Left lobe of liver (tissue), 2 donors: ENCODE measurements at regions not wholly inside any gene's neighbourhood (a gene's known extent, or its start where the extent isn't known, plus 50 kb on each side); places are given as distances from the start of the nearest gene placed in this dataset.
"Not testable (repeated sequence)": the region's sequence is repeated elsewhere in the genome, so short reads cannot be mapped to it uniquely, and the experiment has no call there.

Source experiments
- ATAC-seq: fragments of 200-7000 bp; cut with Tn5 transposase; one replicate; pipeline ENCODE4 v1.9.1; 2020; ENCODE audit warnings: mild to moderate bottlenecking, moderate library complexity
- DNase-seq: peaks from one replicate; pipeline ENCODE4 v3.0.0-alpha.2; 2020; ENCODE audit warnings: low spot score
- donor health status: DM: no; HTN: no; CAD: no; lungs with moderate emphysema.
- donor health status: DM: no; HTN: yes; CAD: no.

- ATAC-seq: no peak
- DNase-seq: no peak
These were observed 385.8 kb downstream of the ZEB2 start for GRCh38 chr2:144133936-144134665.

GRCh38 chr2:144132357-144132756, 387.6 kb downstream of the ZEB2 start:
- ATAC-seq (no peak), DNase-seq (no peak)

- no peak for DNase-seq
- no peak for ATAC-seq
These were observed 388.9 kb downstream of the ZEB2 start for GRCh38 chr2:144131042-144131441.

GRCh38 chr2:144130551-144130950, 389.4 kb downstream of the ZEB2 start:
- DNase-seq (no peak), ATAC-seq (no peak)

- ATAC-seq (no peak), DNase-seq (no peak)
These were observed 391.7 kb downstream of the ZEB2 start for GRCh38 chr2:144128130-144128746.

GRCh38 chr2:144127693-144128092, 392.2 kb downstream of the ZEB2 start:
- ATAC-seq (no peak), DNase-seq (no peak)

- ATAC-seq: no peak
- DNase-seq: no peak
These were observed 393.6 kb downstream of the ZEB2 start for GRCh38 chr2:144126302-144126701.

GRCh38 chr2:144125751-144126150, 394.2 kb downstream of the ZEB2 start:
- DNase-seq (no peak), ATAC-seq (no peak)

- DNase-seq (no peak), ATAC-seq (no peak)
These were observed 395.0 kb downstream of the ZEB2 start for GRCh38 chr2:144124882-144125281.

- ATAC-seq: no peak
- no peak for DNase-seq
These were observed 399.4 kb downstream of the ZEB2 start for GRCh38 chr2:144120487-144120886.

- no peak for ATAC-seq
These were observed 402.8 kb downstream of the ZEB2 start for GRCh38 chr2:144117086-144117485.

GRCh38 chr2:144115739-144116291, 404.1 kb downstream of the ZEB2 start:
- ATAC-seq (no peak), DNase-seq (no peak)

More at GRCh38 chr2:144117086-144117485, 402.8 kb downstream of the ZEB2 start:
- no peak for DNase-seq

- ATAC-seq (no peak), DNase-seq (no peak)
These were observed 405.2 kb downstream of the ZEB2 start for GRCh38 chr2:144114760-144115159.

GRCh38 chr2:144111437-144111836, 408.5 kb downstream of the ZEB2 start:
- ATAC-seq: no peak
- DNase-seq: no peak

- ATAC-seq, DNase-seq: not testable (repeated sequence)
These were observed 413.8 kb downstream of the ZEB2 start for GRCh38 chr2:144106104-144106503.

- DNase-seq: no peak
- no peak for ATAC-seq
These were observed 417.5 kb downstream of the ZEB2 start for GRCh38 chr2:144102386-144102785.

GRCh38 chr2:144099780-144100377, 420.0 kb downstream of the ZEB2 start:
- DNase-seq (no peak), ATAC-seq (no peak)

- ATAC-seq: no peak
These were observed 420.6 kb downstream of the ZEB2 start for GRCh38 chr2:144099340-144099739.

GRCh38 chr2:144097440-144098225, 422.3 kb downstream of the ZEB2 start:
- ATAC-seq (no peak), DNase-seq (no peak)

More at GRCh38 chr2:144099340-144099739, 420.6 kb downstream of the ZEB2 start:
- no peak for DNase-seq

- no peak for ATAC-seq
- DNase-seq: no peak
These were observed 423.4 kb downstream of the ZEB2 start for GRCh38 chr2:144096531-144096930.
